HG02884 (cell line): ENCODE measurements at regions not wholly inside any gene's neighbourhood (a gene's known extent, or its start where the extent isn't known, plus 50 kb on each side); places are given as distances from the start of the nearest gene placed in this dataset.
A peak's percentile ranks its signal among the peaks of the same experiment; 100 is the strongest.
"Not testable (repeated sequence)": the region's sequence is repeated elsewhere in the genome, so short reads cannot be mapped to it uniquely, and the experiment has no call there.

Source experiments
- ATAC-seq: cut with Tn5 transposase; IDR thresholded peaks from one replicate; pipeline ENCODE4 v1.9.1; 2021; ENCODE audit warnings: mild to moderate bottlenecking, moderate library complexity; ENCODE audit not compliant: unreplicated experiment

DNA sequence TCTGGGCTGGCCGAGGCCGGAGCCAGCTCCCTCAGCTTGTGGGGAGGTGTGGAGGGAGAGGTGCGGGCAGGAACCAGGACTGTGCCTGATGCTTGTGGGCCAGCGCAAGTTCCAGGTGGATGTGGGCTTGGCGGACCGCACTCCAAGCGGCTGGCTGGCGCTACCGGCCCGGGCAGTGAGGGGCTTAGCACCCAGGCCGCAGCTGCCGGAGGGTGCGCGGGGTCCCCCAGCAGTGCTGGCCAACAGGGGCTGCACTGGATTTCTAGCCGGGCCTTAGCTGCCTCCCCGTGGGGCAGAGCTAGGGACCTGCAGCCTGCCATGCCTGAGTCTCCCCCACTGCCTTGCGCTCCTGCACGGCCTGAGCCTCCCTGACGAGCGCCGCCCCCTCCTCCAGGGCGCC lies 242.8 kb downstream of the CCSER2 start:
- no peak for ATAC-seq

- no peak for ATAC-seq
Measured at GRCh38 chr10:84574102-84574501, 245.7 kb downstream of the CCSER2 start.

GRCh38 chr10:84581976-84582375 lies 253.6 kb downstream of the CCSER2 start:
- ATAC-seq, result no peak

GRCh38 chr10:84583501-84583900 lies 255.1 kb downstream of the CCSER2 start:
- ATAC-seq, result no peak

DNA sequence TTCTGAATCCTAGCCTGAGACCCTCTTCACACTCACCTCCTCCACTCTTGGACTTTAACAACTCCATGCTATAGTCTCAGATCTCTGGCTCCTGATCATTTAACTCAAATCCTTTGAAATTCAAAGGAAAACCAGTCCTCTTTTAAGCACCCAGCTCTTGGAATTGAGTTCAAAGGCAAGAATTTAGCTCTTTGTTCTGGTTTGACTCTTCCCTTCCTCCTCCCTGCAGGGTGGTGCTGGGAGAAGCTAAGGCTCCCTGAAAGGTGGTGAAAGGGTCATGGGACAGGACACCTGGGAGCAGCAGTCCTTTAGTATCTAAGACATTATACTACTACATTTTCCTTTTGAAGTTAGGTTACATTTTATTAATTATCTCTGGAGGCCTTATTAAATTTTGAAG lies 259.4 kb downstream of the CCSER2 start:
- ATAC-seq, result no peak

- no peak for ATAC-seq
Measured at GRCh38 chr10:84588426-84588825, 260.0 kb downstream of the CCSER2 start.

- no peak for ATAC-seq
Measured at GRCh38 chr10:84588971-84589370, 260.6 kb downstream of the CCSER2 start.

- no peak for ATAC-seq
Measured at GRCh38 chr10:84589526-84590205, 261.3 kb downstream of the CCSER2 start.

- no peak for ATAC-seq
Measured at GRCh38 chr10:84590327-84591193, 262.2 kb downstream of the CCSER2 start.

DNA sequence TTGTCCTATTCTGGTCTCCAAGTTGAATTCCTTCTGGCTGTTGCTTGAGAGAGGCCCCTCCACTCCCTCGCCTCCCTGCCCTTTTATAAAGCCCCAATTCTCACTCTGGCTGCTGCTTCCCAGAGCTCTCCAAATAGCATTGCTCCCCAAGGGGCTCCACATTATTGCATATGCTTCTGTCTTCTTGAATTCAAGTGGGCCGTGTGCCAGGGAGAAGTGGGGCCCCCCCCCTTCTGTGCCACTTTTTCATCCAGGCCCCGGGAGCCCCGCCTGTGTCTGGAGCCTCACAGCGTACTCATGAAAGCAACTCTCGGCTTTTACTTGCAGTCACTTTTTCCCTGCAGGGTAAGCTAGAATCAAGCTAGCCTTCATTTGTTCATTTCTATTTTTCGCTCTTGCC lies 265.1 kb downstream of the CCSER2 start:
- no peak for ATAC-seq

DNA sequence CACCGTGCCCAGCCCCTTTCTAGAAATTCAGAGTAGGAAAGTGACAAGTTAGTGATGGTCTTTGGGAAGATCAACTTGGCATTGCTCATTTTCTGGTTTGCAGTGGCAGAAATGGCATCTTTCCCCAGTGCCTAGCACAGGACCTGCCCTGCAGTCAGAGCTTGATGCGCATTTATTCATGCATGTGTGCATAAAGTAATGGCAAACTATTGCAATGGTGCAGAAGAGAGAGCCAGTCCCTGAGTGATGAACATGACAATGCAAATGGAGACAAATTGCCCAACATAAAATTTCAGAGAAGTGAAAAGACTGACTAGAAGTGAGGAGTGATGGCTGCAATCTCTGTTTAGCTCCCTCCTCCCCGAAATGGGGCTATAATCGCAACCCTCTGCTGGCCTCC lies 268.2 kb downstream of the CCSER2 start:
- ATAC-seq, result no peak

DNA sequence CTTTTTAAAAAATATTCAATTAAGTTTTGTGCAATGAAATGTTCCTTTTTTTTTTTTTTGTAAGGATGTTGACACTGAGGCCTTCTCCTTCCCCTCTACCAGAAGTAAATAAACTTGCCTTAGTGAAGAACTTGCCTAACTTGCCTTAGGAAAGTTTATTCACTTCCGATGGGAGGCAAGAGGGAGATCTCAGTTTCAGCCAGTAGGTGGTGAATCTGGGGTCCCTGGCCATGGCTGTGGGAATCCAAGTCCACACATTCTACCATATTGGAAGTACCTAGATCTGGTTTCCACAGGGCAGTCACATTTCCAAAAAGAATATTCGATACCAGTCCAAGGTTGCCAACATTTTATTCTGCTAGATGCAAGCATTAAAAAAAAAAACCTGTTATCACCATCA lies 270.9 kb downstream of the CCSER2 start:
- ATAC-seq, result no peak

GRCh38 chr10:84600947-84601346 lies 272.6 kb downstream of the CCSER2 start:
- ATAC-seq, result no peak

GRCh38 chr10:84602543-84602942 lies 274.2 kb downstream of the CCSER2 start:
- not testable (repeated sequence) for ATAC-seq

DNA sequence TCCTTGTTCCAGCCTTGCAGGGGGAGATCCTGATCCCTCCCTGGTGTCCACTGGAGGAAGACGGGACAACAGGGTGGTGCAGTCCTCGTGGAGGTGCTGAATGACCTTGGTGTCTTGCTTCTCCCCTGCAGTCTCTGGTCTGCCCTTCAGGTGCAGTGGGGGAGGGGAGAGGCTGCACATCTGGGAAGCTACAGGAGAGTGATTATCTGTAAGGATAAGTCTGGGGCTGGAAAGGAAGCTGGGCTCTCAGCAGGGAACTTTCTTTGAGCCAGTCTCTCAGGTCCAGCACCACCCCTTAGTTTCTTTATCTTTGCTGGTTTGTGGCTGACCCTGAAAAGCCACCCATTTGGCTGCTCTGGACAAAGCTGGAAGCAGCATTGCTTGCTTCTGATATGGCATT lies 275.6 kb downstream of the CCSER2 start:
- ATAC-seq, result no peak

- no peak for ATAC-seq
Measured at GRCh38 chr10:84605802-84606201, 277.4 kb downstream of the CCSER2 start.

- ATAC-seq, result no peak
Measured at GRCh38 chr10:84606428-84606827, 278.0 kb downstream of the CCSER2 start.

DNA sequence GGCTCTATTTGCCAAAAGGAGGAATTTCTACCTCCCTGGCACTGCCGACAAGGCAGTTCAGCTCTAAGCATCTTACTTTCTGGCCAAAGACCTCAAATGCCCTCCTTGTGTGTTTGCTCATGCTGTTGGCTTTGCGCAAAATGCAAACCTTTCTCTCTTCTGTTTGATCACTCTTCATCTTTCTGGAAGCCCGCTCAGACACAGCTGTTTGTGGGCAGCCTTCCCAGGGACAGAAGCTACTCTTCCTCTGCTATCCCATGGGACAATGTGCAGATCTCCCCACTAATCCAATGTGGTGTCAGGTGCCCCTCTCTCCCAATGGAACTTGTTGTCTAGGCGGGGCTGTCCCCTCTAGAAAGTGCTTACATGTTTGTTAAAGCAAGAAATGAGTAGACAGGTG lies 278.7 kb downstream of the CCSER2 start:
- no peak for ATAC-seq

GRCh38 chr10:84607523-84607922 lies 279.1 kb downstream of the CCSER2 start:
- no peak for ATAC-seq

GRCh38 chr10:84608126-84608525 lies 279.7 kb downstream of the CCSER2 start:
- ATAC-seq, result no peak

DNA sequence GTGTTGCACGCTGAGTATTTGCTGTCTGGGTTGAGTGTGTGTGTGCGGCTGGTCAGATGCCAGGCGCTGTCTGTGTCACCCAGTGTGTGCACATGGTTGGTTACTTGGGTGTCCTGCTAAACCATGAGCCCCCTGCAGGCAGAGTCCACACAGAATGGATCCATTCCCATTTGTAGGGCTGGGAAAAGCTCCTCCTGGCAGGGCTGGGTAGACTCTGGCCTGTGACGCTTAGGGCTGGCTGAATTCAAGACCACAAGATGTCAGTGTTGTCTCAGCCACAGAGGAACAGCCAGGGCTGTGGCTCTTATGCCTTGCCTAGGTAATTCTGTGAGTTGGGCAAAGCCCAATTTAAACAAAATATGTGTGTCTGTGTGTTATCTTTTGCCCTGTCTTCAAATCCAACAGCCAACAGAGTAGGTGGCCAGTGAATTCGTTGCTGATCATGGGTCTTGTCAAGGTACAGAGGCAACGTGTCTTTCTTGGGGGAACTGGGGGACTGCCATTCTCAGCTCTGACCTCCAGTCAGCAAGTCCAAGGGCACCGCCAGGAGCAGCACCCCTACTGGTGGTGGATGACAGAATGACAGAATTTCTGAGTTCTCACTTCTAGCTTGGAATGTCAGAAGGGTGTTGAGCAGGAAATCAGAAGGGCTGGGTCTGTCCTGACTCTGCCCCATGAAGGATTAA lies 285.1 kb downstream of the CCSER2 start:
- ATAC-seq, result peak; percentile 57
